GM10266 (cell line): ENCODE measurements at regions not wholly inside any gene's neighbourhood (a gene's known extent, or its start where the extent isn't known, plus 50 kb on each side); places are given as distances from the start of the nearest gene placed in this dataset.

Experiments used
- DNase-seq: peaks from one replicate; pipeline ENCODE4 v3.0.0; 2012; ENCODE audit errors: extremely low spot score
- TF ChIP-seq, protein P1 (sequence below): IDR thresholded peaks from 2 replicates; pipeline ENCODE4 v1.5.1; 2012; ENCODE audit warnings: mild to moderate bottlenecking, low read depth; ENCODE audit not compliant: control insufficient read depth, insufficient read depth; ENCODE audit errors: missing control alignments

DNA sequence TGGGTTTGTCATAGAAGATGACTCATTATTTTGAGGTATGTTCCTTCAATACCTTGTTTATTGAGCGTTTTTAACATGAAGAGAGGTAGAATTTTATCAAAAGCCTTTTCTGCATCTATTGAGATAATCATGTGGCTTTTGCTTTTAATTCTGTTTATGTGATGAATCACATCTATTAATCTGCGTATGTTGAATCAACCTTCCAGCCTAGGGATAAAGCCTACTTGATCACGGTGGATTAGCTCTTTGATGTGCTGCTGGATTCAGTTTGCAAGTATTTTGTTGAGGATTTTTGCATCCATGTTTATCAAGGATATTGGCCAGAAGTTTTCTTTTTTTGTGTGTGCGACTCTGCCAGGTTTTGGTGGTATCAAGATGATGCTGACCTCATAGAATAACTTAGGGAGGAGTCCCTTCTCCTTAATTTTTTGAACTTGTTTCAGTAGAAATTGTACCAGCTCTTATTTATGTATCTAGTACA is 602.6 kb downstream of the SNAPC1 start:
- DNase-seq, result no peak
- TF ChIP-seq, protein P1, sequence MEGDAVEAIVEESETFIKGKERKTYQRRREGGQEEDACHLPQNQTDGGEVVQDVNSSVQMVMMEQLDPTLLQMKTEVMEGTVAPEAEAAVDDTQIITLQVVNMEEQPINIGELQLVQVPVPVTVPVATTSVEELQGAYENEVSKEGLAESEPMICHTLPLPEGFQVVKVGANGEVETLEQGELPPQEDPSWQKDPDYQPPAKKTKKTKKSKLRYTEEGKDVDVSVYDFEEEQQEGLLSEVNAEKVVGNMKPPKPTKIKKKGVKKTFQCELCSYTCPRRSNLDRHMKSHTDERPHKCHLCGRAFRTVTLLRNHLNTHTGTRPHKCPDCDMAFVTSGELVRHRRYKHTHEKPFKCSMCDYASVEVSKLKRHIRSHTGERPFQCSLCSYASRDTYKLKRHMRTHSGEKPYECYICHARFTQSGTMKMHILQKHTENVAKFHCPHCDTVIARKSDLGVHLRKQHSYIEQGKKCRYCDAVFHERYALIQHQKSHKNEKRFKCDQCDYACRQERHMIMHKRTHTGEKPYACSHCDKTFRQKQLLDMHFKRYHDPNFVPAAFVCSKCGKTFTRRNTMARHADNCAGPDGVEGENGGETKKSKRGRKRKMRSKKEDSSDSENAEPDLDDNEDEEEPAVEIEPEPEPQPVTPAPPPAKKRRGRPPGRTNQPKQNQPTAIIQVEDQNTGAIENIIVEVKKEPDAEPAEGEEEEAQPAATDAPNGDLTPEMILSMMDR, result no peak

DNA sequence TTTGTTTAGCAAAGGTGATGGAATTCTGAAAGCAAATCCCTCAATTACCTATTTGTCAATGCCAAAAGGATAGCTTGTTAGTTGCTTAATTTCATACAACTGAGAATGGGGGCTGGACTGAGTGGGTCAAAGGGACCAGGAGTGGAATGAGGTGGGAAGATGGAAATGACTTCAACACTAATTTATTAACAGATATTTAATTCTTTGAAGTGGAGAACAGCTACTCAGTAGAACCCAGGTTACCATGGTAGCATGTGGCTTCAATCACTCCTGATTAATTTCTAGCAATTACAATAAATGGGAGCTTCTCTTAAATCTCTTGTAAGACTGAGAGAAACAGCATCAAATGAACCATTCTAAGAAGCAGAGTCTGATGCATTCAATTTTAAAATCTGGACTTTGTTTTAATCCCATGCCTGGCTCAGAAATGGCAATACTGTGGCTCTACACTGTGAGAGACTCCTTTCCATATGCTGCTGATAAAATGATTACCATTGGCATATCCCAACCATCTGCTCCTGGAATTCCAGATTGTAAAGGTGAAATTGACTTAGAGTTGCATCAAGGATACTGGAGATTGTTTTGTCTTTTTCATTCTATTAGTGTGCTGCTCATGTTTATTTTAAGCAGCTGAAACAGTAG is 607.8 kb downstream of the SNAPC1 start:
- TF ChIP-seq, protein P1, result no peak
- DNase-seq, result no peak

DNA sequence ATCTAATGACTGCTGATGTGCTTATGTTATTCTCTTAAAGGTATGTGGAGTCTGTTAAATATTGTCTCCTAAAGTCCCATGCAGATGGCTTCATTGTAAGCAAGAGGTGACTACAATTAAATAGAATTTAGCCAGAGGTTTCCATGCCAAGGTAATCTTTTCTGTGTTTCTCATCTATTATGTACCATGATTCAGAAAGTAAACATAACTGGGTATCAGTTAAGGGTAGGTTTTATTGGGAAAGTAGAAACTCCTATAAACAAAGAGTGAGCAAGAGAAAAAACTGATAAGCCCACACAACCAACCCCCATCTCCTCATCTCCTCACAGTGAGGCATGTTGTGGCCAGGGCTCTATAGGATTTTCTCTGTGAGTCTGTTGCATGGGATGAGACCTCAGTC is 611.7 kb downstream of the SNAPC1 start:
- TF ChIP-seq, protein P1, result no peak
- no peak for DNase-seq

DNA sequence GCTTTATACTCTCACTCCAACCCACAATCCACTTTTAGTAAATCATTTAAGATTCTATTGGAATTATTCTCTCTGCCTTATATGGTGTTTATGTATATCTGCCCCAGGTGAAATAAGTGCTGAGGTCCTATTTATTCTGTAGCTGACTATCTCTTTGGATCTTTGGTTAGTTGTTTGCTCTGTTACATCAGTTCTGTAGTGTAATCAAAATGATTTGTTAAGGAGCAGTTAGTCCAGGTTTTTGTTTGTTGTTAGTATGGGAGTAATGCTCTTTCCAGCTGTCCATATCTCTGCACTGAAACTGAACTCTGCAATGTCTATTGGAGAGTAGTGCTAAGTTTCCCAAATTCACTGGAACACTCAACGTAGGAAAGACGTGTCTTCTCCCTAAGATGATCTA is 615.8 kb downstream of the SNAPC1 start:
- TF ChIP-seq, protein P1, result no peak
- no peak for DNase-seq

DNA sequence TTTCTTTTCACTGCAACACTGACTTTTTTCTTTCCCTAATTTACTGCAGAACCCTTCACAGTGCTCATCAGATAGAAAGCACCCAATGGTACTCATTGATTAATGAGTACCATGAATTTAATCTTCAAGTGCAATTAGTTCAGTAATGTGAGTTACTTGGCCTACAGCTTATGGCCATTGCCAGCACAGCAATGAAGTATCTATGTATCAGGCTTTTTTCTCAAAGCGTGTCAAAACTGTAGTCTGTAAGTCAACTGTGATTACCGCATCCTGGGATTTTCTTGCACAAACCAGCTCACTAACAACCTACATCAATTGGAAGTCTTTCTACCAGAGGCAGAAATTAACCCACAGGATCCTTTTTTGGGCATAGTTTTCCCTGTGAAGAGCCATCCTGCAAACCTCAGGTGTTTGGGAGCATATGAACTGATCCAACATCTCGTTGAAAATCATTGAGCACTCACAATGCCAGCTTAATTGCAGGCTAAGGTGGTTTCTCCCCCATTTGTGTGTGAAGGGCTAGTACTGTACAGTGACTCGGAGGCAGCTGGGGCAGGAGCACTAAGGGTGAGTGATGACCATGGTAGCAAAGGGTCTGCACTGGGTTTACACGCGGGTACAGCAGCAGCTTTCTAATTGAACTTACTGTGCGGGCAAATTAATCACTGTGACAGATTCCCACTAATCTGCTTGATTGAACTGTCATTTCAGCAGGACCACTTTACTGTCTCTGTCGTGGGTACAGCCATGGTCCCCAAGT is 619.3 kb downstream of the SNAPC1 start:
- no peak for DNase-seq
- TF ChIP-seq, protein P1, result no peak

DNA sequence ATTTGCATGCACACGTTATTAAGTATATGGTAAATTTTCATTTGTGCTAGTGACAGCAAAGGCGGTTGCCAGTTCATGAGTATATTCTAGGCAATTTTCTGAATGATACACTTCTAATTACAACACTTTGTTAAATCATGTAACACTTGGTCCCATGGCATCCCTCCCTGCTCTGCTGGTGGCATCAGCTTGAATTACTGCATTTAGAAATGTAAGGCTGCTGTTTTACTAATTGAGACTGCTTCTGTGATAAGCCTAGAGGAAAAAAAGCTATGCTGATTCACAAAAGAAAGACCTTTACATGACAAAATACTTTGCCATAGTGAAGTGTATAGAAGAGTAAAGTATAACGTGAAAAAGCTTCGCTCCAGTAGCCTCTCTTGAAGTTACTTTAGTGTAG is 636.1 kb downstream of the KCNH5 start:
- TF ChIP-seq, protein P1, result no peak
- DNase-seq, result no peak

DNA sequence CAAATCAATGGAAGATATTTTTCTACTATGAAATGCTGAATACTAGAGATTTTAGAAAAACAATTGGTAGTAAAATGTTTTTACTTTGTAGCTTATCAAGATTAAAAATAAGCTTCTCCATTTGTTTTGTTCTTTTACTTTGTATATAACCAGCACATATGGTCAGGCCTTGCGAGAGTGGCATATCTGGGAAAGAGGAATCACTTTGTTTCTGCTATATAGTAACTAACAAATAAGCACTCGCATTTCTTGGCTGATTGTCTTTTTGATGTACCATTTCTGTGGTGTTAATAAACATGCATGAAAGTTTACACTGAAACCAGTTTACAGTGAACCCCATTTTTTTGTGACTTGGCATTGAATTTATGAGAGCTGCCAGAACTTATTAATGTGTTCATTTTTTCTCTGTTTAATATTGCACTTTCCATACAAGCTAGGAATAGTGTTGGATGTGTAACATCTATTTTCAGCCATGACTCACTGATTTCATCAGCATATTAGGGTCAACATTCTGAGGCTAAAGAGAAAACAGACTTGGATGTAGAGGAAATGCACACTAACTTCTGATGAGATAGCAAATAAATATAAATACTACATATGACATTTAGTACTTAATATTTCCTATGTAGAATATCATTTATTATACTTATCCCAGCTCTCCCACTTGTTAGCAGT is 635.5 kb downstream of the KCNH5 start:
- no peak for DNase-seq
- TF ChIP-seq, protein P1, result no peak
